ENCODE measurements at regions not wholly inside any gene's neighbourhood (a gene's known extent, or its start where the extent isn't known, plus 50 kb on each side); places are given as distances from the start of the nearest gene placed in this dataset.

GRCh38 chr14:48398675-48399282, 723.4 kb upstream of the MDGA2 start:
- TF ChIP-seq CTCF (conservative IDR thresholded peaks at IDR 0.05) (peak; percentile 88), ZFX (IDR thresholded peaks at IDR 0.05) (no peak)

Measured in C4-2B (cell line).